Bone marrow (tissue), 2 donors: ENCODE measurements at regions not wholly inside any gene's neighbourhood (a gene's known extent, or its start where the extent isn't known, plus 50 kb on each side); places are given as distances from the start of the nearest gene placed in this dataset.

Experiments used
- DNase-seq, 2 donors: peaks; one replicate each; lab custom pipeline; 2025; lab: John Stamatoyannopoulos, UW

- DNase-seq, result no peak
These were observed 211.9 kb upstream of the VRK2 start for GRCh38 chr2:57834666-57835065.

- DNase-seq, result no peak
These were observed 204.1 kb upstream of the VRK2 start for GRCh38 chr2:57842531-57842930.

DNA sequence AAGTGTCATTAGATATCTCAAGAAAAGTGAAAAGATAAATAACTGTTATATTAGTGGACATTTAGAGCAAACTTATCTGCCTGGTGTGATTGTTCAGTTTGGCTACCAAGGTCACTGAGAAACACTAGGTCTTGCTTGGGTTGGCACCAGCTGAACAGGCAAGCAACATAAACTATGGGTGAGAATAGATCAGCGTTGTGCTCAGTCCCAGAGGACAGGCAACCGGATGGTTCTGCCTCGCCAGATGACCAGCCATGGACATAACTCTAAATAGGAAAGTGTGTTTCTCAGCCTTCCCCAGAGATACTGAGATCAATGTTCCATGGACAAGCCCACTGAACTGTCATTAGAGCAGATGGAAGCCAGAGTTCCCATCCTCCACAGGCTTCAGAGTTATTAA, 203.4 kb upstream of the VRK2 start:
- no peak for DNase-seq

GRCh38 chr2:57848723-57849122, 197.9 kb upstream of the VRK2 start:
- DNase-seq, result no peak

GRCh38 chr2:57849843-57850242, 196.8 kb upstream of the VRK2 start:
- no peak for DNase-seq

- DNase-seq, result no peak
These were observed 196.0 kb upstream of the VRK2 start for GRCh38 chr2:57850415-57851130.

- no peak for DNase-seq
These were observed 191.4 kb upstream of the VRK2 start for GRCh38 chr2:57855212-57855611.

GRCh38 chr2:57859755-57860154, 186.9 kb upstream of the VRK2 start:
- no peak for DNase-seq

- no peak for DNase-seq
These were observed 184.5 kb upstream of the VRK2 start for GRCh38 chr2:57862153-57862552.

- no peak for DNase-seq
These were observed 183.9 kb upstream of the VRK2 start for GRCh38 chr2:57862727-57863126.

- DNase-seq, result no peak
These were observed 181.7 kb upstream of the VRK2 start for GRCh38 chr2:57864926-57865325.

DNA sequence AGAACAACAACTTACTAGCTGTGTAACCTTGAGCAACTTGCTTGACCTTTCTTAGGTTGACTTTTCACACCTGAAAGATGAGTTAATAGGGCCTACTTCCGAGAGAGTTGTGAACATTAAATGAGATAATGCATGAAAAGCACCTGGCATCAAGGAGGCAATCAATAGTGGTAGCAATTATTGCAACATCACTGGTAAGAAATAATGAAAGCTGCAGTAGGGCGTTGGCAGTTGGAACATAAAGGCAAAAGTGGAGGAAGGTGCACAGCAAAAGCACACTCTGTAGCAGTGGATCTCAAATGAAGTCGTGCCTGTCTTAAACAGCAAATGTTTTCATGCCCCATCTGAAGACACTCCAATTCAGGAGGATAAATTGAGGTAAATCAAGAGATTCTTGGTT, 178.9 kb upstream of the VRK2 start:
- DNase-seq, result no peak

- no peak for DNase-seq
These were observed 177.9 kb upstream of the VRK2 start for GRCh38 chr2:57868619-57869139.

- no peak for DNase-seq
These were observed 176.8 kb upstream of the VRK2 start for GRCh38 chr2:57869758-57870344.

DNA sequence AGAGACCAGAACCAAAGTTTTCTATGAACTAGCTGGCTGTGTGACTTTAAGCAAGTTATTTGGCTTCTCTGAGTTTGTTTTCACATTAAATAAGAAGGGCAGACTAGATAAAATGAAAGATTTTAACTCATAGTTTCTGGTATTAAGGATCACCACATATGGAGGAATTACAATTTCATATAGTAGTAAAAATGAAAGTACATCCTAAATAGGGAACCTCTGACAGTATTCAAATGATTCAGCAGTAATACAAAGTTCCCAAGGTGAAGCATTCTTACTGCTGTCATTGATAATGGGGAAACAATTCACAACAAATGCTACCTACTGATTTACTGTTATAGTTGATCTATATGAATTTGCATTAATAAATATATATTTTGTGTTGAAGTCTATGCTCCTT, 170.3 kb upstream of the VRK2 start:
- DNase-seq, result no peak

DNA sequence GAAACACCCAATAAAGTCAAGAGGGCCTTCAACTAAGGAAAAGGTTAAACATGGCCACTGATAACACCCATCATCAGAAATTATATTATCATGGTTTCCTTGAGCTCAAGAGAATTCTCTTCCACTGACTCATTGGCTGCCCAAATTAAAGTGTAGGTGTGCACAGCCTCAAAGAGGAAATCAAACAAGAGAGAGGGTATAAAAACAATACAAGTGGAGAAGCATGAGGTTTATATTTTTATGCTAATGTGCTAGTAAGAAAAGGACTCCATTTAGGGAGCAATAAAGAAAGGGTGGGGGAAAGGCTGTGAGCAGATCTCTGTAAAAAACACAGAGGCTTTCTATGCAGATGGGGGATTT, 168.8 kb upstream of the VRK2 start:
- no peak for DNase-seq

DNA sequence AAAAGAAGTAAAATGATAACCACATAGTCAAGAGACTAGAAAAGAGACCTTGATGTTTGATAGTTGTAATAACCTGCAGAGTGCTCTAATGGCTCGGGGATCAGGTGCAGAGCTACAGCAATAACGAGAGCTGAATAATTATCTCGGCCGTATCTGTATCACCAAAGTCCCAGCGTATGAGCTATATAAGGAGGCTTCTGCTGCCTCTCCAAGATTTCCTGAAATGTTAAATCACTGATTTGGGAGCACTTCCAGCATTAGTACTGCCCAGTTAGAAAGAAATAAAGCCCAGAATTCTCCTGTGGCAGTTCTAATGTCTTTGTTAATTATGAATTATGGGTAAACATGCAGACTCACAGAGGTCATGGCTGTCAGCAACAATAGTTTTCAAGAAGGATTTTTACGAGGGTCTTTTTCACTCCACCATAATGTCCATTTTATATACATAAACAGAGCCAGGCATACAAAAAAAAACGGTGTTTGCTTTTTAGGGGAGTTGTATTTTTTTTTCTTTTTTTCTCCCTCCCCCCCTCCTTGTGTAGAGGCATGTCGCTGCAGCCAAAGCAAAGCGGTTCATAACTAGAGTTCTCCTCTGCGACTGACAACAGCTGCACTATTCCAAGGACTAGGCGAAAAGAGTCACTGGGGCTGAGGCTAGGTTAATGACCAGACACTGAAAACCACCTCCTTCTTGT, 168.3 kb upstream of the VRK2 start:
- DNase-seq, result no peak

DNA sequence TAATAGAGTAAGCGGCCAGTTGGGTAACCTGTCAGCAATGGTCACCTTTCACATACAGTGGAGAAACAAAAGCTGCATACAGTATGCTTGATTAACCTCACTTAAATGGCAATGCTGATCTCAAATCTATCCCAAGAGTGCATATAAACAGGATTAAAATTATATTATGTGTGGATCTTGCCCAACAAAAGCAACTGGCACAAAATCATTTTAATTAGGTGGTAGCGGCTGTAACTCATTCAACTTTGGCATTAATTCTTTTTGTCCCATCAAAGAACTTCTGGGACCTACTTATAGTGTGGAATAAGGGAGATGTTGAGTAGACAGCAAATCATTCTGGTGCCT, 167.8 kb upstream of the VRK2 start:
- DNase-seq, result no peak

GRCh38 chr2:57880446-57880845, 166.2 kb upstream of the VRK2 start:
- no peak for DNase-seq

GRCh38 chr2:57880967-57881366, 165.6 kb upstream of the VRK2 start:
- no peak for DNase-seq

- no peak for DNase-seq
These were observed 164.4 kb upstream of the VRK2 start for GRCh38 chr2:57881998-57882888.

- no peak for DNase-seq
These were observed 163.6 kb upstream of the VRK2 start for GRCh38 chr2:57882895-57883515.
